Uterus (tissue), 2 donors: ENCODE measurements at regions not wholly inside any gene's neighbourhood (a gene's known extent, or its start where the extent isn't known, plus 50 kb on each side); places are given as distances from the start of the nearest gene placed in this dataset.

Source experiments
- POLR2A ChIP-seq, 2 donors: fragments of 450-650 bp; IDR thresholded peaks; one replicate each; pipeline ENCODE4 v1.6.1; 2016; ENCODE audit warnings: antibody characterized with exemption in 2 of 2, mild to moderate bottlenecking in 1 of 2, moderate library complexity in 1 of 2
- TF ChIP-seq, protein P1 (sequence below), 4 experiments: fragments of 200-600 bp in 2 of 4; fragments of 450-650 bp in 2 of 4; sonication (generic) in 2 of 4; IDR thresholded peaks; one replicate each; pipeline ENCODE4 v1.5.1; 2016 to 2019; ENCODE audit warnings: antibody characterized with exemption in 4 of 4, mild to moderate bottlenecking in 2 of 4, moderate library complexity in 1 of 4

DNA sequence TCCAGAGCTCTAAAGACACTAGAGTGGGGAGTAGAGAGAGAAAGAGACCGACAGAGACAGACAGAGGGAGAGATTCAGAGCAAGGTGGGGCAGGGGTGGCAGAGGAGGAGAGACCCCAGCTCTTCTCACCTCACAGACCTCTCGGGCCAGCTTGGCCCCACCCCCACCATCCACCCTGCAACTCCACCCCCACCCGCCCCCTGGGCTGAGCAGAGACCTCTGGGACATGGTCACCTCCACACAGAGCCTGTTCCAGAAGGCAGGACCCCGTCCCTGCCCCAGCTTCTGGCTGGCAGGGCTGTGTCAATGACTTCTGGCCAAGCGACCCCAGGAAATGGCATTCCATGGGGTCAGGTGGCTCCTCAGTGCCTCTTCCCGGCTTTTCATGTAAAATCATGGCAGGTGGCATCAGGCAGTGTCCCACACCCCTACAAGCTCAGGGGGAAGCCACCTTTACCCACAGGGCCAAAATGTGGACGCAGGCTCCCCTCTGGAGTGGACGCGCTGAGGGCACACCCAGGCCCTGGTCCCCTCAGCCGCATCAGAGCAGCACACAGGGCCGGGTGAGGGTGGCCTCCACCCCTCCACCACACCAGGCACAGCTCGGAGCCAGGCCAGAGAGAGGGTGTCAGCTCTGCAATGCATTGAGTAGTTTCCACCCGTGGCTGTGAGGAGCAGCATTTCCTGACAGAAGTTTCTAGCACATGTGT is 131.2 kb upstream of the LPCAT1 start:
- TF ChIP-seq, protein P1, sequence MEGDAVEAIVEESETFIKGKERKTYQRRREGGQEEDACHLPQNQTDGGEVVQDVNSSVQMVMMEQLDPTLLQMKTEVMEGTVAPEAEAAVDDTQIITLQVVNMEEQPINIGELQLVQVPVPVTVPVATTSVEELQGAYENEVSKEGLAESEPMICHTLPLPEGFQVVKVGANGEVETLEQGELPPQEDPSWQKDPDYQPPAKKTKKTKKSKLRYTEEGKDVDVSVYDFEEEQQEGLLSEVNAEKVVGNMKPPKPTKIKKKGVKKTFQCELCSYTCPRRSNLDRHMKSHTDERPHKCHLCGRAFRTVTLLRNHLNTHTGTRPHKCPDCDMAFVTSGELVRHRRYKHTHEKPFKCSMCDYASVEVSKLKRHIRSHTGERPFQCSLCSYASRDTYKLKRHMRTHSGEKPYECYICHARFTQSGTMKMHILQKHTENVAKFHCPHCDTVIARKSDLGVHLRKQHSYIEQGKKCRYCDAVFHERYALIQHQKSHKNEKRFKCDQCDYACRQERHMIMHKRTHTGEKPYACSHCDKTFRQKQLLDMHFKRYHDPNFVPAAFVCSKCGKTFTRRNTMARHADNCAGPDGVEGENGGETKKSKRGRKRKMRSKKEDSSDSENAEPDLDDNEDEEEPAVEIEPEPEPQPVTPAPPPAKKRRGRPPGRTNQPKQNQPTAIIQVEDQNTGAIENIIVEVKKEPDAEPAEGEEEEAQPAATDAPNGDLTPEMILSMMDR (IDR thresholded peaks at IDR 0.05): no peak
- no peak for TF ChIP-seq POLR2A (IDR thresholded peaks at IDR 0.05)
